ENCODE measurements at regions not wholly inside any gene's neighbourhood (a gene's known extent, or its start where the extent isn't known, plus 50 kb on each side); places are given as distances from the start of the nearest gene placed in this dataset.

GRCh38 chr1:186519982-186520381 is 59.1 kb upstream of the PDC start:
- intact Hi-C loops (cut with DNase I; ENCODE audit: low total_unique reads), result no loop called here
- H3K27ac ChIP-seq, result no peak overlapping the region
- no peak for DNase-seq
- H3K4me1 ChIP-seq, result no peaks in the 10 kb centered on the region
- H3K9me3 ChIP-seq, result peaks cover 0 to 10% (median 6%) of the 10 kb centered on the region in 3 donors
- no peaks in the 10 kb centered on the region for H3K27me3 ChIP-seq
- no peak overlapping the region for H3K4me3 ChIP-seq
- no peaks in the 10 kb centered on the region for H3K36me3 ChIP-seq
- TF ChIP-seq CTCF (IDR thresholded peaks at IDR 0.05), result no peak

- no peak for DNase-seq
- Histone ChIP-seq H3K27ac (no peak overlapping the region), H3K27me3 (no peaks in the 10 kb centered on the region), H3K36me3 (no peaks in the 10 kb centered on the region), H3K4me1 (no peaks in the 10 kb centered on the region), H3K4me3 (no peak overlapping the region), H3K9me3 (peaks cover 0 to 7% (median 6%) of the 10 kb centered on the region in 3 donors)
- intact Hi-C loops (cut with DNase I; ENCODE audit: low total_unique reads), result no loop called here
- TF ChIP-seq CTCF (IDR thresholded peaks at IDR 0.05), result no peak
Observed at GRCh38 chr1:186518822-186519381, 58.0 kb upstream of the PDC start.

- H3K27ac ChIP-seq, result no peak overlapping the region
- H3K27me3 ChIP-seq, result no peaks in the 10 kb centered on the region
- no peaks in the 10 kb centered on the region for H3K4me1 ChIP-seq
- no peak overlapping the region for H3K4me3 ChIP-seq
- no peaks in the 10 kb centered on the region for H3K36me3 ChIP-seq
- no peak for DNase-seq
- intact Hi-C loops (cut with DNase I; ENCODE audit: low total_unique reads), result no loop called here
- peaks cover 0 to 5% (median 2%) of the 10 kb centered on the region in 3 donors for H3K9me3 ChIP-seq
- no peak for TF ChIP-seq CTCF (IDR thresholded peaks at IDR 0.05)
Observed at GRCh38 chr1:186518395-186518794, 57.5 kb upstream of the PDC start.

GRCh38 chr1:186514367-186514766 is 53.5 kb upstream of the PDC start:
- Histone ChIP-seq H3K9me3 (no peaks in the 10 kb centered on the region), H3K27ac (no peak overlapping the region), H3K27me3 (no peaks in the 10 kb centered on the region), H3K4me3 (no peak overlapping the region), H3K36me3 (no peaks in the 10 kb centered on the region), H3K4me1 (no peaks in the 10 kb centered on the region)
- TF ChIP-seq CTCF (IDR thresholded peaks at IDR 0.05), result no peak
- intact Hi-C loops (cut with DNase I; ENCODE audit: low total_unique reads), result no loop called here
- no peak for DNase-seq

GRCh38 chr1:186513526-186513925 is 52.6 kb upstream of the PDC start:
- H3K4me1 ChIP-seq, result no peaks in the 10 kb centered on the region
- DNase-seq, result no peak
- H3K4me3 ChIP-seq, result no peak overlapping the region
- no peak for TF ChIP-seq CTCF (IDR thresholded peaks at IDR 0.05)
- intact Hi-C loops (cut with DNase I; ENCODE audit: low total_unique reads), result no loop called here
- no peak overlapping the region for H3K27ac ChIP-seq
- H3K9me3 ChIP-seq, result no peaks in the 10 kb centered on the region
- H3K27me3 ChIP-seq, result no peaks in the 10 kb centered on the region
- H3K36me3 ChIP-seq, result no peaks in the 10 kb centered on the region

Data from tibial artery (tissue), 4 donors.